Head of caudate nucleus (tissue), 42 donors: ENCODE measurements at regions not wholly inside any gene's neighbourhood (a gene's known extent, or its start where the extent isn't known, plus 50 kb on each side); places are given as distances from the start of the nearest gene placed in this dataset.

Experiments used
- DNase-seq, 42 donors: peaks; one replicate each; pipeline versions ENCODE4 v3.0.0 to v3.0.0-alpha.2; 2020 to 2021; ENCODE audit warnings: mixed read lengths in 7 of 42
- intact Hi-C: fragments of 100-400 bp; cut with DNase I; formaldehyde crosslinking; loops from one replicate; pipeline ENCODE4 v1.15.0; 2022

DNA sequence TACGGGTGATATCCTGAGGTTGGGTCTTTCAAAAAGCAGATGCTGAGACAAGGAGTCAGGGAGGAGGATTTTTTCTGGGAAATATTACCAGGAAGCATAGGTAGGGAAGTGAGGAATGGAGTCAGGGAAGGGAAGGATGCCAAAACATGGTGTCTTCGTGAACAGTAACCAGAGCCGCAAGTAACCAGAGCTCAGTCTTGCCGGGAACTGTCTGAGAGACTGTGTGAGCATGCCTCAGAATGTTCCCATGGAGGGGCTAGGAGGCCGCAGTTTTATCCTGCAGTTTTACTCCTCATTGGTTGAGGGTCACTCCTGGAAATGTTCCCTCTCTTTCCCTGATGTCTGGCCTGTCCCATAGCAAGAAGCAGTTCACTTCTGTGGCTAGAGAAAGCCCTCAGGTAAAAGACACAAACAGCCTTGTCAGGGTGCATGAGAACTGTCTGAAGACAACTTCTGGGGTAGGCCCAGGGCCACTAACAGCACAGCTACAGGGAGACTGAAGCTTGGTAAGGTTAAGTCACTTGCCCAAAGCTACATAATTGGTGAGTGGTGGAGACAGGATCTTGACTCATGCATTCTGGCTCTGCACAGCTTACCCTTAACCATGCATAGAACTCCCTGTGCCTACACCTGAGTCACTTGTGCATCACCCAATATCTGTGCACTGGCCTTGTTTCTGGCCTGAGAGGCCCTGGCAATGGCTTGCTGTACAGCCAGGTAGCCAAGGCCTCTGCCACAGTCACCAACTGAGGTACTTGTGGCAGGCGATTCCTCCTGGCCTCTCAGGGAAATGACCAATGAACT is 76.3 kb upstream of the FRMD4B start:
- intact Hi-C loops, result no loop called here
- no peak for DNase-seq

DNA sequence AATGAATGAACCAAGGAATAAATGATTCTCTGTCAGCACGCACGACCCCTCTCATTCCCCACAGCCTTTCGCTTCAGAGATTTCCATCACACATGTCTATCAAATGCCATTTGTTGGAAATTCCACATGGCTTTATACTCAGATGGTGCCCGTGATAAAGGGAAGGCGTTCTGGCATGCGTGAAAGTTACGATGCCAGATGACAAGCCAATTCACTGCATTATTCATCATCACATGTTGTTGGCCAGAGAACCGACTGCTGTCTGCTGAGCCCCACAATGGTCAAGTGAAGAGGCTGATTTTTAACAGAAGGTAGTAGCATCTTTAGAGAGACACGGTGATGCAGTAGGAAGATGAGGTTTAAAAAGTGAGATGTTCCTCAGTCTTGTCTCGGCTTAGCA is 74.1 kb upstream of the FRMD4B start:
- intact Hi-C loops, result no loop called here
- DNase-seq, result peak in 18 of 42 donors; percentile 19 to 80 (median 38)

- intact Hi-C loops, result no loop called here
- DNase-seq, result peak in 1 of 42 donors; percentile 38
Observed at GRCh38 chr3:69458803-69459365, 73.0 kb upstream of the FRMD4B start.

DNA sequence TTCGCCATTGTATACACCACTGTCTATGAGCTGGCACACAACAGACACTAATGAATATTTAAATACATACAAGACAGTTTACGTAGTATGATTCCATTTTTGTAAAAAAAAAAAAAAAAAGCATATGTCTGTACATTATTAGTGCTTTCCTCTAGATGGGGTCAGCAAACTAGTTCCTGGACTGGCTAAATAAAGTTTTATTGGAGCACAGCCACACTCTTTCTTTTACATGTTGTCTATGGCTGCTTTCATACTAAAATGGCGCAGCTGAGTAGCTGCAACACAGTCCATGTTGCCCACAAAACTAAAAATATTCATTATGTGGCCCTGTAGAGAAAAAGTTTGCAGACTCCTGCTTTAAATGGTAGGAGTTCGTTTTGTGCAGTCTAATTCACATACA is 70.7 kb upstream of the FRMD4B start:
- no peak for DNase-seq
- intact Hi-C loops, result no loop called here

- intact Hi-C loops, result no loop called here
- no peak for DNase-seq
Observed at GRCh38 chr3:69454204-69454787, 68.4 kb upstream of the FRMD4B start.

DNA sequence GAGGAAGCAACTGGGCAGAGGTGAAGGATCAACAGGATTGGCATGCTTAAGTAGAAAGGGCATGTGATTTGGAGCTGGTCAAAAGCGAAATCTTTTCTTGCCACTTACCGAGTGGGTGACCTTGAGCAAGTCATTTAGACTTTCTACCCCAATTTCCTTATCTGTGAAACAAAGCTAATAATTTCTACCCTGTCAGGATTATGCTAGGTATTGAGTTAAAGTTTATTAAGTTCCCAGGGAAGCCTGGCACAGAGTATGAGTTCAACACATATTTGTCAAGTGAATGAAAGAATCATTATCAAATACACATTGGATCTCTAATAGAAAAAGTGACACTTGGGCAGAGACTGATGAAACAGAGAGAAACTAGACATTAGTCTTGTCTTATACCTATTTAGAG is 66.4 kb upstream of the FRMD4B start:
- intact Hi-C loops, result no loop called here
- DNase-seq, result no peak

GRCh38 chr3:69451594-69451993 is 65.7 kb upstream of the FRMD4B start:
- DNase-seq, result no peak
- intact Hi-C loops, result no loop called here

DNA sequence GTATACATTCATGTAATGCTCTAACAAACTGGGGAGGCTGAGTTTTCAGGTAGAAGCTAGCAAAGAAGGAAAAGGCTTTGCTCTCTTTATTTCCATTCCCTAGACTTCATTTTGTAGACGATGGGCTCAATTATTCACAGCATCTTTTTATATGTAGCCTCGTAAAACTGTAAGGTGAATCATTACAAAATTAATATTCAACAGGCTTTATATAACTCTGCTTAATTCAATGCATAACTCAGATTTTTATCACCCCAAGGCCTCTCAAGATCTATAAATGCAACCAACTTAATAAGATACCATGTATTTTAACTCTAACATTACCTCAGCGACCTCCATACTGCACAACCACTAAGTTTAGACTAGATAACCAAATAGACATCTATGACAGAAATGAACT is 63.0 kb upstream of the FRMD4B start:
- DNase-seq, result no peak
- intact Hi-C loops, result no loop called here

DNA sequence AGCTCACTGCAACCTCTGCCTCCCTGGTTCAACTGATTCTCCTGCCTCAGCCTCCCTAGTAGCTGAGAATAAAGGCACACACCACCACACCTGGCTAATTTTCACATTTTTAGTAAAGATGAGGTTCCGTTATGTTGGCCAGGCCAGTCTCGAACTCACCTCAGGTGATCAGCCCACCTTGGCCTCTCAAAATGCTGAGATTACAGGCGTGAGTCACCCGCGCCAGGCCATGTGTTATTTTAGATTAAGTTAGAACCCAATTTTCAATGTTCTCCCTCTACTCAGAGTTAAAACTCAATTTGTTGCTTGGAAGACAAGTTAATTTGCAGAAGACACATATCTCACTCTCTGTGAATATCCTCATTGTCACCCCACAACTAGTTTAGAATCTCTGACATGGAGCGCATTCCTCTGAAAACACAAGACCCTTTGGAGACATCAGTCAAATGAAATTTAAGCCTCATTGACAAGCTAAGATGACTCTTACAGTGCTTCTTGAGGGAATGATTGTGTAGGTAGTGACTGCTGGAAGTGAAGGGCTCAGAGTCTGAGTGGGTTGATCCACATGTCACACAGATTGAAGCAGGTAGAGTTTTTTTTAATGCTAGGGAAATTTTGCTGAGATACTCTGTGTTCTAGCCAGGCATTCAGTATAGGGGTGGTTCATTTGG is 60.6 kb upstream of the FRMD4B start:
- intact Hi-C loops, result no loop called here
- peak in 16 of 42 donors; percentile 9 to 75 (median 38) for DNase-seq

DNA sequence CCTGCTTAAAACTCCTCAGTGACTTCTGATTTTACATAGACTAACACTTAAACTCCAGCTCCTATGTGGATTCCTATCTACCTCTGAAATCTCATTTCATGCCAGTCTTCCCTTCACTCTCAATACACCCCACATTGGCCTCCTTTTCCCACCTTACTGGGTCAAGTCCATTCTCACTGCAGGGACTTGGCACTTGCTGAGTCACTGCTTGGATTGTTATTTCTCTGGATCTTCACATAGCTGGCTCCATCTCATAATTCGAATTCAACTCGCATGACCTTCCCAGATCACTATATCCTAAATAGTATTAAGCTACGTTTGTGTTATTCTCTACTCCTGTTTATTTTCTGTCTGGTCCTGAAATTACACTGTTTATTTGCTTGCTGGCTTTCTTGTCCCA is 59.6 kb upstream of the FRMD4B start:
- intact Hi-C loops, result no loop called here
- DNase-seq, result no peak

- intact Hi-C loops, result no loop called here
- DNase-seq, result peak in 13 of 42 donors; percentile 20 to 69 (median 34)
Observed at GRCh38 chr3:69445024-69445423, 59.1 kb upstream of the FRMD4B start.

- intact Hi-C loops, result no loop called here
- no peak for DNase-seq
Observed at GRCh38 chr3:69443457-69443920, 57.6 kb upstream of the FRMD4B start.

- intact Hi-C loops, result no loop called here
- DNase-seq, result no peak
Observed at GRCh38 chr3:69442771-69443311, 57.0 kb upstream of the FRMD4B start.

GRCh38 chr3:69441732-69442131 is 55.8 kb upstream of the FRMD4B start:
- intact Hi-C loops, result no loop called here
- no peak for DNase-seq

DNA sequence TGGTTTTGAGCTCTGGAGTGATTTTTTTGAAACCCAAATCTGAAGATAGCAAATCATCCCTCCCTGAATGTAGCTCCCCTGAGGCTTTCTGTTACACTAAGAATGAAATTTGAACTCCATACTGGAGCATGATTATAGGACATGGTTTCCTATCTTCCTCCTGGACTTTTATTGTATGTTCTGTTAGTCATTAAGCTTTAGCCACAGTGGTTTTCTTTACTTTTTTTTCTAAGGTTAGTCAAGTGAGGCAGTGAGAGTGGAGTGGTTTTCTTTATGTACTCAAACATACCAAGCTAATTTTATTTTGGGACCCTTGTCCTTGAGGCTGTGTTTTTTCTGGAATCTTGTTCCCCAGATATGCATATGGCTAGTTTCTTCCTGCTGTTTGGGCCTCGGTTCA is 55.2 kb upstream of the FRMD4B start:
- DNase-seq, result no peak
- intact Hi-C loops, result no loop called here

DNA sequence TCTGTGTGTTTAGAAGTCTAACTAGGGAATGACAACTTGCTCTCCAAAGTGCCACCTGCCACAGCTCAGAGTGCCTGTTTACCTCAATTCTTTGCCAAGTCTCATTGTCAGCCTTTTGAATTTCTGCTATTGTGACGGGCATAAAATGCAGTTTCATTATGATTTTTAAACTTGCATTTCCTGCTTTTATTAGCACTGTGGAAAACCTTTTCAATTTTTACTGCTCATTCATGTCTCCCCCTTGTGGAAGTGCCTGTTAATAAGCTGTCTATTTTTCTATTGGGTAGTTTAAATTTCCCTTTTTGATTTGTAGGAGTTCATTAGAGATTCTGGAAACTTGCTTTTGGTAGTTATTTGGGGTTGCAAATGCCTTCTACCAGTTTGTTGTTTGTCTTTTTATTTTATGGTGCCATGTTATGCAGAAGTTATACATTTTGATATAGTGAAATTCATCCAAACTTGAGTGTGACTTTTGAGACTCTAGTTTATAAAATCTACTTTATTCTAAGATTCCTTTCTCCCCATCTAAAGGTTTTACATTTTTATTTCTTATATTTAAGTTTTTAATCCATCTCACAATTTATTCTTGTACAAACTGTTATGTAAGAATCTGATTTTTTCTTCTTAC is 53.9 kb upstream of the FRMD4B start:
- intact Hi-C loops, result loop anchor here (10.0 kb wide), 1 partner anchor 105 kb away; no protein-coding TSS in a partner anchor
- peak in 4 of 42 donors; percentile 28 to 58 (median 34) for DNase-seq

DNA sequence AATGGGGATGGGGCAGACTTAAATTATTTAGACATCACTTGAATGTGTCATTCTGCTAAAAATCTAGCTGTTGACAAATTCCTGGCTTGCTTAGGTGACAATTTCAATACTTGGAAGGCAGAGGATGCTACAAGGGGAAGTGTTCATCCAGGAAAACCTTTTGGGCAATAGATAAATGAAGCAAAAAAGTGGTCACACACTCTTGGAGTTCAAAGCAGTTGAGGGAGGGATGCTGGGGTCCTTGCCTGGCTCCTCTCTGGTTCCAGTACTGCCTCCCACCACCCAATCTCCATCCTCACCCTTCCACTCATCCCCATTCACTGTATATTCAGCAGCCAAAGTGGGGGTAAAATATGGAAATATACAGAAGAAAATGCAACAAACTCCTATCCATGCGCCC is 52.6 kb upstream of the FRMD4B start:
- peak in 1 of 42 donors; percentile 6 for DNase-seq
- intact Hi-C loops, result loop anchor here (10.0 kb wide), 1 partner anchor 106 kb away; no protein-coding TSS in a partner anchor

DNA sequence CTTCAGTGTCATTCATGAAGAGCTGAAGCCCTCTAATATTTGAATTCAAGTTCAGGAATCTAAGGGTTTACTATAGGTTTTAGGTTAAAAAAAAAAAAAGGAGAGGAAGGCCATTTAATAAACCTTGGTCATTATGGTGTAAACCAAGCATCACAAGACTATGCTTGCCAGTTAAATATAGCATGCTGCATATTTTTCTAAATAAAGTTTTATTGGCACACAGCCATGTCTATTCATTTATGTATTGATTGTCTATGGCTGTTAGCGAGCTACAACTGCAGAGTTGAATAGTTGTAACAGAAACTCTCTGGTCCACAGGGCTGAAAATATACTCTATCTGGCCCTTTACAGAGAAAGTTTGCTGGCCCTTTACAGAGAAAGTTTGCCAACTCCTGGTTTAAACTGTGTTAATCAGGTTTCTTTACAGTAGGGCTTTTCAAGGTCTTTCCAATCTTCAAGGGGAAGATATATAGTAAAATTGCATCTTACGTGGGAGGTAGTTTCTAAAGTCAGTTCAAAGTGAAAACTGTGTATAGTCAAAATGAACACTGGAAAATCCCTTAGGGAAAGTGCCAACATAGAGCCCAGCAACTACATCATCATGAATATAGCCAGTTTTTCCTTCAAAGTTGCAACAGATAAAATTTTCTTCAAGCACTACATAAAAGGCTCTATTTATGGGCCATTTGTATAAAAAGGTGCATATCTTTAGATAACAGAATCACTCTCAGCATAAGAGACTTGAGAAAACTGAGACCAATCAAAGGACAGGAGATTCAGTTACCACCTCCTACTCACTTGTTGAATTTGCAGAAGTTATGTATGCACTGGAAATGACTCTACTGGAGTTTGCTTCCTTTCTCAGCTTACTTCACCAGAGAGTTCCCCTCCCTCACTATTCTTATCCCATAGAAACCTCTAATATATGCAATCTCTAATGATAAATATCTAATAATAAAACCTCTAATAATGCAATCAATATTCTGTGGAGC is 49.7 kb upstream of the FRMD4B start:
- intact Hi-C loops, result loop anchor here (10.0 kb wide), 1 partner anchor 109 kb away; no protein-coding TSS in a partner anchor
- DNase-seq, result peak in 1 of 42 donors; percentile 5
